ENCODE measurements at regions not wholly inside any gene's neighbourhood (a gene's known extent, or its start where the extent isn't known, plus 50 kb on each side); places are given as distances from the start of the nearest gene placed in this dataset.

- Histone ChIP-seq H3K27me3 (ENCODE audit: control insufficient read depth, insufficient read depth, low read length) (no peaks in the 10 kb centered on the region), H3K4me1 (ENCODE audit: control insufficient read depth, low read depth, low read length) (no peaks in the 10 kb centered on the region), H3K27ac (ENCODE audit: low read length) (no peak overlapping the region), H3K36me3 (ENCODE audit: control insufficient read depth, low read depth, low read length) (no peaks in the 10 kb centered on the region), H3K9ac (ENCODE audit: low read length) (no peak overlapping the region), H3K4me3 (ENCODE audit: low read length) (no peak overlapping the region), H3K9me3 (ENCODE audit: control insufficient read depth, low read depth, low read length) (no peaks in the 10 kb centered on the region)
These were observed 618.5 kb downstream of the PTPRU start for GRCh38 chr1:29854700-29855276.

- H3K36me3 ChIP-seq (ENCODE audit: control insufficient read depth, low read depth, low read length): no peaks in the 10 kb centered on the region
- H3K9ac ChIP-seq (ENCODE audit: low read length): no peak overlapping the region
- H3K27me3 ChIP-seq (ENCODE audit: control insufficient read depth, insufficient read depth, low read length): no peaks in the 10 kb centered on the region
- no peak overlapping the region for H3K4me3 ChIP-seq (ENCODE audit: low read length)
- no peak overlapping the region for H3K27ac ChIP-seq (ENCODE audit: low read length)
- no peaks in the 10 kb centered on the region for H3K4me1 ChIP-seq (ENCODE audit: control insufficient read depth, low read depth, low read length)
- H3K9me3 ChIP-seq (ENCODE audit: control insufficient read depth, low read depth, low read length): no peaks in the 10 kb centered on the region
These were observed 617.5 kb downstream of the PTPRU start for GRCh38 chr1:29853716-29854330.

DNA sequence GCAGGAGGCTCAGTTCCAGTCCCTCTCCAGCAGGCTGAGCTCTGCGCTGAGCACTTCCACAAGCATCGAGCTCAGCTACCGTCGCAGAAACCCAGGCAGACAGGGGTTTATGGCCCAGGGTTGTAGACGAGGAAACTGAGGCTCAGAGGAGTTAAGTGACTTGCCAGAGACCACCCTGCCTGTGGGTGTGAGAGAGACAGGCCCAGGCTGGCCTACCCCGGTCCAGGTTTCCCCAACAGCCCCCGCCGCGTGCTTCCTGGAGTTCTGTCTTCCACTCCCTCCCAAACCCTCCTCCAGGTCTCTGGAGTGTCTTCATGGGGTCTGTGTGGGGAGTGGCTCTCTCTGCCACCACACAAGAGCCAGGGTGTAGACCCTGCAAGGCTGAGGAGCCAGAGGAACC, 615.9 kb downstream of the PTPRU start:
- H3K9me3 ChIP-seq (ENCODE audit: control insufficient read depth, low read depth, low read length): no peaks in the 10 kb centered on the region
- H3K4me1 ChIP-seq (ENCODE audit: control insufficient read depth, low read depth, low read length): no peaks in the 10 kb centered on the region
- H3K4me3 ChIP-seq (ENCODE audit: low read length): no peak overlapping the region
- no peak overlapping the region for H3K9ac ChIP-seq (ENCODE audit: low read length)
- H3K27ac ChIP-seq (ENCODE audit: low read length): no peak overlapping the region
- H3K36me3 ChIP-seq (ENCODE audit: control insufficient read depth, low read depth, low read length): no peaks in the 10 kb centered on the region
- H3K27me3 ChIP-seq (ENCODE audit: control insufficient read depth, insufficient read depth, low read length): no peaks in the 10 kb centered on the region

- no peaks in the 10 kb centered on the region for H3K4me1 ChIP-seq (ENCODE audit: control insufficient read depth, low read depth, low read length)
- no peak overlapping the region for H3K4me3 ChIP-seq (ENCODE audit: low read length)
- H3K27me3 ChIP-seq (ENCODE audit: control insufficient read depth, insufficient read depth, low read length): no peaks in the 10 kb centered on the region
- H3K9ac ChIP-seq (ENCODE audit: low read length): no peak overlapping the region
- H3K9me3 ChIP-seq (ENCODE audit: control insufficient read depth, low read depth, low read length): no peaks in the 10 kb centered on the region
- no peak overlapping the region for H3K27ac ChIP-seq (ENCODE audit: low read length)
- no peaks in the 10 kb centered on the region for H3K36me3 ChIP-seq (ENCODE audit: control insufficient read depth, low read depth, low read length)
These were observed 615.4 kb downstream of the PTPRU start for GRCh38 chr1:29851691-29852090.

DNA sequence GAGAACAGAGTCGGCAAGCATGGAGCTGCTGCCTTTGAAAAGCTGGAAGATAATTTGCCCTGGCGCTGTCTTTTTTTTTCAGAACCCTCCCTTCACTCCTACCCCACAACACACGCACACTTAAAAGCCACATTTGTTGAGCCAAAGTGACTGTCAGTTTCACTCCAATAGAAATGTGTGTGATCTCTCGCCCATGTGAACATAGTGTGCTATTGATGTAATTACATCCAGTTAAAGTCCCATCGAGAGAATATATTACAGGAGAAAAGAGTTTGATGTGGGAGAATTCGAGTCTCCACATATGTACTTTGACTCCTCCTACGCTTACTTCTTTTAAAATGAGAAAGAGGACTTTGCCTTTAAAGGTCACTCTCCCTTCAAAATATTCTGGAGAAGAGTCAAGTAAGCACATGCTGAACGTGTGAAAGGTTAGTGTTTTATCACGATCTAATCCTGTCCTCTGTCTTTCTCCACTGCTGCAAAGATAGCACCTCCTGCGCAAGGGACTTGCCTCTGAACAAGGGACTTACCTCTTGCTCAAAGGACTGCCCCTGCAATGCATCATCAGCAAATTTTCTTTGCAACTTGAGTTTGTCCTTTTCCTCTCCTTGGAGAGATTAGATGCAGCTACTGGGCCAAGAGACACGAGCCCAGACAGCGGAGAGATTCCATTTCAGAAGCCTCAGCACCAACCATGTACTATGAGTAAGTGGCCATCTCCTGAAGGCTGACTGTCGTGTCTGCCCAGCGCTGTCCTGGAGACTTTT, 613.9 kb downstream of the PTPRU start:
- Histone ChIP-seq H3K27ac (ENCODE audit: low read length) (no peak overlapping the region), H3K9me3 (ENCODE audit: control insufficient read depth, low read depth, low read length) (no peaks in the 10 kb centered on the region), H3K4me3 (ENCODE audit: low read length) (no peak overlapping the region), H3K9ac (ENCODE audit: low read length) (no peak overlapping the region), H3K27me3 (ENCODE audit: control insufficient read depth, insufficient read depth, low read length) (no peaks in the 10 kb centered on the region), H3K36me3 (ENCODE audit: control insufficient read depth, low read depth, low read length) (no peaks in the 10 kb centered on the region), H3K4me1 (ENCODE audit: control insufficient read depth, low read depth, low read length) (no peaks in the 10 kb centered on the region)

DNA sequence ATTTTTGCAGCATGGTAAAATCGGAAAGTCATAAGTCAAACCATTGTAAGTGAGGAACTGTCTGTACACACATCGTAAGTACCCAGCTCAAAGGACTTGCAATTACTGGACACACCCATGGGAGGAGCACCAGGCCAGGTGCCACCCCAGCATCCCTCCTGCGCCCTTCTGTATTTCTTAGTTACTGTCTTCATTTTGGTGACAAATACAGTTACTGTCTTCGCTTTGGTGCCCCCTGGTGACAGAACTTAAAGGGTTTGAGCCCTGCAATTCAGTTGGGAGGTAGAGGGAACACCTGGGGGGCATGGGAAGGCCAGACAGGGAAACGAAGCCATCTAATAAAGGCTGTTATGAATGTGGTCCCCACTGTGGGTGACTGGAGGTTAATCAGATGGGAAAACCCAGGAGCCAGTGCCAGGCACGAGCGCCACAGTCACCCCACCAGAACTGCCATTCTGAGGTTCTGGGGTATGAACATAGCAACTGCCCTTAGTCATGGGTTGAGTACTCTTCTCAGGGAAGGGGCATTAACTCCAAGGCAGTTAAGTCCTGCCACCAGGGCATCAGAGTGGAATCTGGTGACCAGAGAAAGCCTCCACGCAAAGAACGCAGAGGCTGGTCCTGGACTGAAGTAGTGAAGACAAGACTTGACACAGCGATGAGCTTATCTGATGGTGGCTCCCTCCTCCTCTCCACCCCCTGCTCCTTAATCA, 612.9 kb downstream of the PTPRU start:
- no peak overlapping the region for H3K27ac ChIP-seq (ENCODE audit: low read length)
- H3K4me3 ChIP-seq (ENCODE audit: low read length): no peak overlapping the region
- no peak overlapping the region for H3K9ac ChIP-seq (ENCODE audit: low read length)
- H3K27me3 ChIP-seq (ENCODE audit: control insufficient read depth, insufficient read depth, low read length): no peaks in the 10 kb centered on the region
- no peaks in the 10 kb centered on the region for H3K4me1 ChIP-seq (ENCODE audit: control insufficient read depth, low read depth, low read length)
- no peaks in the 10 kb centered on the region for H3K9me3 ChIP-seq (ENCODE audit: control insufficient read depth, low read depth, low read length)
- no peaks in the 10 kb centered on the region for H3K36me3 ChIP-seq (ENCODE audit: control insufficient read depth, low read depth, low read length)

DNA sequence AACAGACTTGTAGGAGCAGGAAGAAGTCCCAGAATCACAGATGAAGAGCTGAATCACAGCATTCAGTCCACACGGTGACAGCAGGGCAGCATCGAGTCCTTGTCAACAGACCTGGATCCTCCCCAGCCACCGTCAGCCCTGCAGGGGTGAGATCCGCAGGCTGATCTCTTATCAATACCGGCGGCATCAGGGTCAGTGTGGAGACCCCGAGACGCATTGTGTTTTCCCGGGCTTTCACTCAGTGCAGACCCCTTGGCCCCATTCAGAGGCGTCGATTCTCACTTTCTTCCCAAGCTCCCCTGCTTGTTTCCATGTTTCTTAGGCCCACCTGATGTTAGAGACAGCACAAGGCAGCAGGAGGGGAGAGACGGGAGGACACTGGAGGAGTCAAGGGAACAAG, 609.6 kb downstream of the PTPRU start:
- no peaks in the 10 kb centered on the region for H3K4me1 ChIP-seq (ENCODE audit: control insufficient read depth, low read depth, low read length)
- peaks cover 4% of the 10 kb centered on the region for H3K9me3 ChIP-seq (ENCODE audit: control insufficient read depth, low read depth, low read length)
- no peak overlapping the region for H3K27ac ChIP-seq (ENCODE audit: low read length)
- H3K27me3 ChIP-seq (ENCODE audit: control insufficient read depth, insufficient read depth, low read length): no peaks in the 10 kb centered on the region
- H3K36me3 ChIP-seq (ENCODE audit: control insufficient read depth, low read depth, low read length): no peaks in the 10 kb centered on the region
- no peak overlapping the region for H3K9ac ChIP-seq (ENCODE audit: low read length)
- H3K4me3 ChIP-seq (ENCODE audit: low read length): no peak overlapping the region

DNA sequence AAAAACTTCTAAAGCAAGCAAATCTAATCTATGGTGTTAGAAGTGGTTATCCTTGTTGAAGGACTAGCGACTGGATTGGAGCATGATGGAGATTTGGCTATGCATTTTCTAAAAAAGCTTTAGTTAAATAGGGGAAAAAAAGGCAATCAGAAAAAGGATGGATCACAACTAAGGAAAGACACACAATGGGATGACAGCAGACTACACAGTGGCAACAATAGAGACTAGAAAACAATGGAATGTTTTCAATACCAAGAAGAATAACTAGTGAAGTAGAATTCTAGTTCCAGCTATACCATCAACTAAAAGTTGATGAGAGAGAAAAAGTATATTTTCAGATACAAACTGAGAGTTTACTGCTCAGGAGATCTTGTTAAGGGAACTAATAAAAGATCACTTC, 605.8 kb downstream of the PTPRU start:
- H3K27me3 ChIP-seq (ENCODE audit: control insufficient read depth, insufficient read depth, low read length): no peaks in the 10 kb centered on the region
- H3K9me3 ChIP-seq (ENCODE audit: control insufficient read depth, low read depth, low read length): peaks cover 4% of the 10 kb centered on the region
- no peaks in the 10 kb centered on the region for H3K36me3 ChIP-seq (ENCODE audit: control insufficient read depth, low read depth, low read length)
- H3K9ac ChIP-seq (ENCODE audit: low read length): no peak overlapping the region
- no peak overlapping the region for H3K27ac ChIP-seq (ENCODE audit: low read length)
- H3K4me3 ChIP-seq (ENCODE audit: low read length): no peak overlapping the region
- peaks cover 4% of the 10 kb centered on the region for H3K4me1 ChIP-seq (ENCODE audit: control insufficient read depth, low read depth, low read length)

DNA sequence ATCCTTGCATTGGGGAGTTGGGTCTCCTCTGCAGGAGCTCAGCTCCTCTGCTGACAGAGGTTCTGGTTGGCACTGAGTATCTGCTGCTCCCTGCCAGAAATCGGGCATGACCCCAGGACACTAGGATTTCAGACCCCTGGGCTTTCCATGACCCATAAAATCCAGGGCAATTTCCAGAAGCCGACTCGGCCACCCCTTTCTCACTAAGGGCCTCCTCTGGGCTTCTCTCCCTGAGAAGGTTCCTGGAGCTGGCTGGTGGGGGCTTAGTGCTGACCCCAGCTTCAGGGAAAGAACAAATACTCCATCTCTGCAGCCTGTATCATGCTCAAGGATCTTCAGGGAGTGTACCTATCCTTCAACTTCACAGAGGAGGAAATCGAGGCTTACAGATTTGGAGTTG, 603.4 kb downstream of the PTPRU start:
- peaks cover 4% of the 10 kb centered on the region for H3K4me1 ChIP-seq (ENCODE audit: control insufficient read depth, low read depth, low read length)
- H3K27me3 ChIP-seq (ENCODE audit: control insufficient read depth, insufficient read depth, low read length): no peaks in the 10 kb centered on the region
- no peak overlapping the region for H3K27ac ChIP-seq (ENCODE audit: low read length)
- H3K9ac ChIP-seq (ENCODE audit: low read length): no peak overlapping the region
- H3K4me3 ChIP-seq (ENCODE audit: low read length): no peak overlapping the region
- H3K9me3 ChIP-seq (ENCODE audit: control insufficient read depth, low read depth, low read length): peaks cover 4% of the 10 kb centered on the region
- H3K36me3 ChIP-seq (ENCODE audit: control insufficient read depth, low read depth, low read length): no peaks in the 10 kb centered on the region

DNA sequence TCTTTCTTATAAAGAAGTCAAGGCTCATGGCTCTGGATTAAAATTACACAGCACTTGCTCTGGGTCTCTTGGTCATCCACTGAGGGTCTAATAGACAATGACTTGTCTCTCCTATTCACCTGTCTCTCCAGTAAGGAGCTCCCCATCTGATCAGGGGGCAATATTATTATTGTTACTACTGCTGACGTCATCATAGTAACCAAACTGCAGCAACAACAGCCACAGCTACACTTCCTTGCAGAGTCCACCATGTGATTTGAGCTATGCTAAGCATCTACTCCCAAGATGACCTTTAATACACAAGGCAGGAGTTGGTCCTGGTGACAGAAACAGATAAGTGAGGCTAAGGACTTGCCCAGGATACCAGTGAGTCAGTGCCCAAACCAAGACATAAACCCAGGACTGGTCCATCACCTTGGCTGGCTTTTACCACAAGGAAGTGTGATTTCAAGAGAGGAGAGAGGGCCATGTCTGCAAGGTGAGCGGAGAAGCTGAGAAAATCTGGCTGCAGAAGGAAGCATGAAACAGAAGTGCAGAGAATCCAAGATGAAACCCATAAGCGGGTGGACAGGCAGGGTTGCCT, 602.5 kb downstream of the PTPRU start:
- Histone ChIP-seq H3K36me3 (ENCODE audit: control insufficient read depth, low read depth, low read length) (no peaks in the 10 kb centered on the region), H3K4me3 (ENCODE audit: low read length) (no peak overlapping the region), H3K9me3 (ENCODE audit: control insufficient read depth, low read depth, low read length) (peaks cover 4% of the 10 kb centered on the region), H3K27me3 (ENCODE audit: control insufficient read depth, insufficient read depth, low read length) (no peaks in the 10 kb centered on the region), H3K9ac (ENCODE audit: low read length) (no peak overlapping the region), H3K4me1 (ENCODE audit: control insufficient read depth, low read depth, low read length) (peaks cover 4% of the 10 kb centered on the region), H3K27ac (ENCODE audit: low read length) (no peak overlapping the region)

Measured in iPS-18a (cell line).